RWPE2 (cell line): ENCODE measurements at regions not wholly inside any gene's neighbourhood (a gene's known extent, or its start where the extent isn't known, plus 50 kb on each side); places are given as distances from the start of the nearest gene placed in this dataset.

Experiments used
- ATAC-seq: fragments of 200-7000 bp; cut with Tn5 transposase; 3 replicates; pipeline ENCODE4 v1.9.1; 2021; ENCODE audit warnings: low read depth
- DNase-seq: peaks from one replicate; pipeline ENCODE4 v3.0.0-alpha.2; 2020; ENCODE audit warnings: low spot score
- H3K27ac ChIP-seq: fragments of 450-650 bp; 2 replicates; pipeline ENCODE4 v1.5.1; 2017; ENCODE audit warnings: mild to moderate bottlenecking; ENCODE audit not compliant: poor library complexity, severe bottlenecking
- H3K27me3 ChIP-seq: fragments of 250-450 bp; sonication (Bioruptor Pico); 2 replicates; pipeline ENCODE4 v1.5.1; 2021; ENCODE audit warnings: mild to moderate bottlenecking, moderate library complexity; ENCODE audit not compliant: insufficient read depth, poor library complexity, severe bottlenecking
- H3K36me3 ChIP-seq: fragments of 250-450 bp; sonication (Bioruptor Pico); 2 replicates; pipeline ENCODE4 v1.5.1; 2020; ENCODE audit warnings: low read depth, mild to moderate bottlenecking, moderate library complexity
- H3K4me1 ChIP-seq: fragments of 250-450 bp; sonication (Bioruptor Pico); 2 replicates; pipeline ENCODE4 v1.5.1; 2021; ENCODE audit warnings: mild to moderate bottlenecking, moderate library complexity; ENCODE audit not compliant: insufficient read depth, poor library complexity, severe bottlenecking
- H3K4me3 ChIP-seq: fragments of 250-450 bp; sonication (Bioruptor Pico); 2 replicates; pipeline ENCODE4 v1.5.1; 2021; ENCODE audit warnings: mild to moderate bottlenecking, moderate library complexity; ENCODE audit not compliant: severe bottlenecking
- H3K9me3 ChIP-seq: fragments of 250-450 bp; sonication (Bioruptor Pico); 2 replicates; pipeline ENCODE4 v1.5.1; 2021; ENCODE audit warnings: mild to moderate bottlenecking, moderate library complexity; ENCODE audit not compliant: severe bottlenecking
- CTCF ChIP-seq: fragments of 450-650 bp; IDR thresholded peaks from one replicate; pipeline ENCODE4 v1.5.1; 2017; ENCODE audit warnings: mild to moderate bottlenecking, moderate library complexity; ENCODE audit not compliant: poor library complexity, severe bottlenecking

DNA sequence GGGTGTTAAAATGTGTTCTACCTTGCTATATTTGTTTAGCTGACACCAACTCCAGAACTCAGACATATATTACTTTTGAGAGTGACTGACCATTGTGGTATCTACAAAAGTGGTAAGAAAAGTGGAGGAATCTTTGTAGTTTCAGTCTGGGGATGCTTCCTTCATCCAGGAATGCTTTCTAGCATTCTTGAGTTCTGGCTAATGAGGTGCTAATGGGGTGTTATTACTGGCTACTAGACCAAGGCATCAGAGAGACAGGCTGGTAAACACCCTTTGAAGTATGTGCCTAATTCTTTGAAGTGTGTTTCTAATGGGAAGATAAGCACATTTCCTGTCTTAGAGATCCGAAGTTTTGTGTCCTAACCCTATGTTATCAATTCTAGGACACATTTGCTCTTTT lies 310.4 kb downstream of the SPRY1 start:
- no peaks in the 10 kb centered on the region for H3K9me3 ChIP-seq
- no peak for TF ChIP-seq CTCF
- no peak overlapping the region for H3K4me3 ChIP-seq
- no peak overlapping the region for H3K27ac ChIP-seq
- DNase-seq = no peak
- no peaks in the 10 kb centered on the region for H3K27me3 ChIP-seq
- ATAC-seq = no peak
- no peaks in the 10 kb centered on the region for H3K36me3 ChIP-seq
- H3K4me1 ChIP-seq = no peaks in the 10 kb centered on the region

DNA sequence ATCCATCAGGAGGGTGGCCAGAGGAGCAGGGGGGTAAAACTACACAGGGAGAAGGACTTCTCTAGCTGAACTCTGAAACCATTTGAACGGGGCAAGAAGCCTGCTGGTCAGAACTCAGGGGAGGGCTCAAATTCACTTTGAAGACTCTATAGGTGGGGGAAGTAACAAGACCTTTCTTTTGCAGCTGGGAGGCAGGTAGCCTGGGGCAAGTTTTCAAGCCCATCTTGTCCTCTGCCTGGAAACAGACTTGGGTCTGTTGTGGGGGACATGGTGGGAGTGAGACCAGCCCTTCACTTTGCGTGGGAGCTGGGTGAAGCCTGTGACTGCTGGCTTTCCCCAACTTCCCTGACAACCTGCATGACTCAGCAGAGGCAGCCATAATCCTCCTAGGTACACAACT lies 312.3 kb downstream of the SPRY1 start:
- no peak overlapping the region for H3K4me3 ChIP-seq
- no peak overlapping the region for H3K27ac ChIP-seq
- no peak for ATAC-seq

DNA sequence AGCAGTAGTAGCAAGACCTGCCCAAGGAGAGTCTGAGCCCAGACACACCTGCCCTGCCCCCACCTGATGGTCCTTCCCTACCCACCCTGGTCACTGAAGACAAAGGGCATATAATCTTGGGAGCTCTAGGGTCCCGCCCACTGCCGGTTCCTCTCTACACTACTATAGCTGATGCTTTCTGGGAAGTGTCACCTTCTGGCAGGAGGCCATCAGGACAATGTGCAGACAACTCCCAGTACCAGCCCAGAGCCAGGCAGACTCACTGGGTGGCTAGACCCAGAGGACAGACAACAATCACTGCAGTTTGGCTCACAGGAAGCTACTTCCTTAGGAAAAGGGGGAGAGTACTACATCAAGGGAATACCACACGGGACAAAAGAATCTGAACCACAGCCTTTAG lies 312.7 kb downstream of the SPRY1 start:
- no peak for TF ChIP-seq CTCF
- H3K27me3 ChIP-seq = no peaks in the 10 kb centered on the region
- no peak overlapping the region for H3K27ac ChIP-seq
- H3K4me1 ChIP-seq = no peaks in the 10 kb centered on the region
- H3K4me3 ChIP-seq = no peak overlapping the region
- ATAC-seq (no peak), DNase-seq (no peak)
- H3K9me3 ChIP-seq = no peaks in the 10 kb centered on the region
- H3K36me3 ChIP-seq = no peaks in the 10 kb centered on the region

More for the DNA sequence above, 312.3 kb downstream of the SPRY1 start:
- no peaks in the 10 kb centered on the region for H3K9me3 ChIP-seq
- no peak for TF ChIP-seq CTCF
- no peaks in the 10 kb centered on the region for H3K27me3 ChIP-seq
- no peak for DNase-seq
- H3K36me3 ChIP-seq = no peaks in the 10 kb centered on the region
- no peaks in the 10 kb centered on the region for H3K4me1 ChIP-seq

- Histone ChIP-seq H3K4me1 (no peaks in the 10 kb centered on the region), H3K27me3 (no peaks in the 10 kb centered on the region), H3K4me3 (no peak overlapping the region), H3K9me3 (no peaks in the 10 kb centered on the region), H3K36me3 (no peaks in the 10 kb centered on the region), H3K27ac (no peak overlapping the region)
- DNase-seq (no peak), ATAC-seq (no peak)
- no peak for TF ChIP-seq CTCF
These were observed 334.4 kb downstream of the SPRY1 start for GRCh38 chr4:123731035-123731434.

- no peaks in the 10 kb centered on the region for H3K9me3 ChIP-seq
- DNase-seq (no peak), ATAC-seq (no peak)
- H3K36me3 ChIP-seq = no peaks in the 10 kb centered on the region
- no peak overlapping the region for H3K4me3 ChIP-seq
- H3K27me3 ChIP-seq = no peaks in the 10 kb centered on the region
- no peaks in the 10 kb centered on the region for H3K4me1 ChIP-seq
- no peak overlapping the region for H3K27ac ChIP-seq
- no peak for TF ChIP-seq CTCF
These were observed 340.6 kb downstream of the SPRY1 start for GRCh38 chr4:123737156-123737555.
